ENCODE measurements at regions not wholly inside any gene's neighbourhood (a gene's known extent, or its start where the extent isn't known, plus 50 kb on each side); places are given as distances from the start of the nearest gene placed in this dataset.

- TF ChIP-seq POLR2A (IDR thresholded peaks at IDR 0.05) (no peak), CTCF (IDR thresholded peaks at IDR 0.05) (no peak)
- Histone ChIP-seq H3K27me3 (no peaks in the 10 kb centered on the region), H3K27ac (peak overlapping the region in 1 of 3 donors; percentile 38), H3K36me3 (no peaks in the 10 kb centered on the region), H3K4me1 (peaks cover 0 to 4% (median 0%) of the 10 kb centered on the region in 4 donors), H3K4me3 (no peak overlapping the region), H3K9me3 (no peaks in the 10 kb centered on the region)
- ATAC-seq (peak; percentile 79 to 86 (median 82)), DNase-seq (no peak)
- intact Hi-C loops (cut with DNase I) = no loop called here
- 62% methylated on average over 2 of the region's 2 CpGs for whole genome bisulfite sequencing (ENCODE audit: insufficient coverage, low coverage, low lambda C conversion rate, missing lambda C conversion rate)
Measured at GRCh38 chr4:100891808-100892207, 374.0 kb upstream of the EMCN start.

DNA sequence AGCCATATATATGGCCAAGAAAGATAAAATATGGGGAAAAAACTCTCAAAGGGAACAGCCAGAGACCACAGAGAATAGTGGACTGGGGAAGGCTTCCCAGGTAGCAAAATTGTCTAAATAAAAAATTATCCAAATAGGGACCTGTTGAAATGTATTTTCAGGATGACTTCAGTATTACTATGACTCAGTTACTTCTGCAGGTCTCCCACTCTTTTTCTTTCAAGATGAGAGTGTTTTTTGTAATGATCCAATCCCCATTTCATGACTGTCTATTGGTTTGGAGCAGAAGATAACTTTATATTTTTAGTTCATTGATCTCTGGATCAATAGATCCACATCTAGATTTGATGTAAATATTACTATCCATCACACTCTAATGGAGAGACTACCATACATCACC lies 372.1 kb upstream of the EMCN start:
- Histone ChIP-seq H3K27me3 (no peaks in the 10 kb centered on the region), H3K27ac (no peak overlapping the region), H3K9me3 (no peaks in the 10 kb centered on the region), H3K4me1 (peaks cover 0 to 4% (median 0%) of the 10 kb centered on the region in 4 donors), H3K36me3 (no peaks in the 10 kb centered on the region), H3K4me3 (no peak overlapping the region)
- DNase-seq (no peak), ATAC-seq (no peak)
- intact Hi-C loops (cut with DNase I) = no loop called here
- TF ChIP-seq CTCF (IDR thresholded peaks at IDR 0.05) (no peak), POLR2A (IDR thresholded peaks at IDR 0.05) (no peak)

DNA sequence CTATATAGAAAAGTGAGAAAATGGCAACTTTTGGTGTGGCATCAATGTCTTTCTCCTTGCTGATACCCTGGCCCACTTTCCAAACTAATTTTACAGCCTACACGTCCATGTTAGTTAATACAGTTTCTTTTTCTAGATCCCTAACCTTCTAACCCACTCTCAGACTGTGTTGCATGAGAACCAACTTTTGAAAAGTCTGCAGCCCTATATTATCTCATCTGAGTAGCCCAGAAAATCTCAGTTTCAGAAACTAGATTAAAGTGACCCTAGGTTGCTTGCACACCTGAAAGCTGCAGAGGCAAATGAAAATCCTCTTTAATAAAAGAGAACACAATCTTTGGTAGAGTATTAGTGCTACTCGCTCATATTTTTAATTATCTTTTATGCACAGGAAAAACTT lies 371.6 kb upstream of the EMCN start:
- no peak for ATAC-seq

GRCh38 chr4:100882661-100883060 lies 364.8 kb upstream of the EMCN start:
- TF ChIP-seq POLR2A (IDR thresholded peaks at IDR 0.05) (no peak), CTCF (IDR thresholded peaks at IDR 0.05) (no peak)
- Histone ChIP-seq H3K27me3 (no peaks in the 10 kb centered on the region), H3K4me1 (no peaks in the 10 kb centered on the region), H3K36me3 (no peaks in the 10 kb centered on the region), H3K9me3 (no peaks in the 10 kb centered on the region), H3K4me3 (no peak overlapping the region), H3K27ac (no peak overlapping the region)
- DNase-seq = no peak
- intact Hi-C loops (cut with DNase I) = no loop called here
- no peak for ATAC-seq

More for the DNA sequence above, 371.6 kb upstream of the EMCN start:
- Histone ChIP-seq H3K9me3 (no peaks in the 10 kb centered on the region), H3K4me3 (no peak overlapping the region), H3K27me3 (no peaks in the 10 kb centered on the region), H3K27ac (no peak overlapping the region), H3K36me3 (no peaks in the 10 kb centered on the region), H3K4me1 (peaks cover 0 to 4% (median 0%) of the 10 kb centered on the region in 4 donors)
- WGBS (ENCODE audit: insufficient coverage, low coverage, low lambda C conversion rate, missing lambda C conversion rate) = 70% methylated on average over 2 of the region's 2 CpGs
- no peak for TF ChIP-seq CTCF (IDR thresholded peaks at IDR 0.05)
- no peak for TF ChIP-seq POLR2A (IDR thresholded peaks at IDR 0.05)
- no peak for DNase-seq
- intact Hi-C loops (cut with DNase I) = no loop called here

DNA sequence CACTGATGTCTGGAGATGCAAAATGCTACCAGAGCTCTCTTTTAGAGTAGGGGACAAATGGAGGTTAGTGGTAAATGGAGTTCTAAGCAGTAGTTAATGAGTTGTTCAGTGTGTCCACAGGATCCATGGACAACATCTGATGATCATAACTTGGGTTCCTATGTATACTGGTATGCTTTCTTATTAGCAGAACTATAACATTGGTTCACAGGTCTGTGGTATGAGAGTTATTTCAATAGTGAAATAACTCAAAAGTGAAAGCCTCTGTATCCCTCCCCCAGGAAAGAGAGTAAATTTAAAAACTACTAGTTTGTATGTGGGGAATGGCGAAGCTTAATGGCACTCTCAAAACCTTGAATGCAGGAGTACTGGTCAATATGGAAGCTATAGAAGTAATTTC lies 363.5 kb upstream of the EMCN start:
- Histone ChIP-seq H3K4me1 (no peaks in the 10 kb centered on the region), H3K9me3 (no peaks in the 10 kb centered on the region), H3K36me3 (no peaks in the 10 kb centered on the region), H3K27ac (no peak overlapping the region), H3K4me3 (no peak overlapping the region), H3K27me3 (no peaks in the 10 kb centered on the region)
- 92% methylated on average over 1 of the region's 1 CpG for whole genome bisulfite sequencing (ENCODE audit: insufficient coverage, low coverage, low lambda C conversion rate, missing lambda C conversion rate)
- ATAC-seq = no peak
- TF ChIP-seq POLR2A (IDR thresholded peaks at IDR 0.05) = no peak
- no peak for TF ChIP-seq CTCF (IDR thresholded peaks at IDR 0.05)
- no peak for DNase-seq
- intact Hi-C loops (cut with DNase I) = no loop called here

All from right lobe of liver (tissue), 6 donors.